ENCODE measurements at regions not wholly inside any gene's neighbourhood (a gene's known extent, or its start where the extent isn't known, plus 50 kb on each side); places are given as distances from the start of the nearest gene placed in this dataset.

GRCh38 chr11:134973801-134974200, 561.8 kb upstream of the B3GAT1 start:
- H3K9me1 ChIP-seq (ENCODE audit: control insufficient read depth, insufficient read depth, low read length) = no peaks in the 10 kb centered on the region
- H2AFZ ChIP-seq (ENCODE audit: low read depth, low read length) = no peak overlapping the region
- intact Hi-C loops (cut with micrococcal nuclease) (no loop called here), in situ Hi-C loops (cut with MboI) (no loop called here)
- H4K20me1 ChIP-seq (replicated peaks; ENCODE audit: control insufficient read depth, insufficient read depth, low read length) = no peaks in the 10 kb centered on the region
- no peak overlapping the region for H3K4me3 ChIP-seq
- H3K9ac ChIP-seq (ENCODE audit: insufficient read depth in 1 of 2, low read depth in 2 of 2, low read length in 2 of 2) = no peak overlapping the region
- H3K36me3 ChIP-seq (ENCODE audit: control insufficient read depth, insufficient read depth, low read length) = no peaks in the 10 kb centered on the region
- H3K79me2 ChIP-seq (ENCODE audit: control insufficient read depth, insufficient read depth, low read length) = no peaks in the 10 kb centered on the region
- 2% methylated on average over 5 of the region's 5 CpGs for WGBS (ENCODE audit: insufficient coverage, low coverage, missing lambda C conversion rate)
- peaks cover 0 to 5% of the 10 kb centered on the region in 2 experiments; a peak in 1 of 5 replicates for H3K27me3 ChIP-seq (ENCODE audit: control insufficient read depth in 2 of 2, insufficient read depth in 2 of 2, low read length in 2 of 2)
- ATAC-seq (no peak), DNase-seq (ENCODE audit: extremely low read depth in 1 of 4, low spot score in 3 of 4) (no peak), FAIRE-seq (no peak)
- CTCF ChIA-PET (ENCODE audit: low intra/inter-chr PET ratio) = no interaction called here
- H3K4me1 ChIP-seq (replicated peaks in 1 of 2; ENCODE audit: control insufficient read depth in 2 of 2, insufficient read depth in 2 of 2, low read length in 2 of 2) = no peaks in the 10 kb centered on the region
- no peaks in the 10 kb centered on the region for H3K9me3 ChIP-seq (replicated peaks; ENCODE audit: control insufficient read depth, insufficient read depth, low read depth, low read length)
- H3K4me2 ChIP-seq (ENCODE audit: insufficient read depth, low read length) = no peak overlapping the region
- H3K27ac ChIP-seq (ENCODE audit: extremely low read depth, low read depth, low read length) = no peak overlapping the region
- POLR2A ChIA-PET = interaction anchor here (0.6 kb wide), 1 partner anchor 315 kb away, joined by 3 read pairs; no protein-coding TSS in a partner anchor
- TF ChIP-seq POU5F1 (IDR thresholded peaks at IDR 0.05; ENCODE audit: borderline replicate concordance, low read depth, low read length, partially characterized antibody) = no peak
- no peak for TF ChIP-seq RFX5 (IDR thresholded peaks at IDR 0.05; ENCODE audit: low read depth, low read length)
- TF ChIP-seq THAP12 (CRISPR knock-in tag; IDR thresholded peaks at IDR 0.05) = no peak
- TF ChIP-seq VEZF1 (CRISPR knock-in tag; IDR thresholded peaks at IDR 0.05) = no peak
- TF ChIP-seq E2F6 (IDR thresholded peaks at IDR 0.05; ENCODE audit: borderline replicate concordance in 1 of 2, extremely low read depth in 1 of 2, insufficient read depth in 1 of 2, insufficient read length in 1 of 2, low read depth in 1 of 2, low read length in 1 of 2, poor library complexity in 1 of 2, severe bottlenecking in 1 of 2) = no peak
- TF ChIP-seq PCBP1 (IDR thresholded peaks at IDR 0.05; ENCODE audit: low read depth, low read length, poor library complexity, severe bottlenecking) = no peak
- no peak for TF ChIP-seq NCOA2 (IDR thresholded peaks at IDR 0.05; ENCODE audit: partially characterized antibody in 2 of 2)
- TF ChIP-seq NRF1 (conservative IDR thresholded peaks at IDR 0.05 in 1 of 2, IDR thresholded peaks at IDR 0.05 in 1 of 2) = no peak
- no peak for TF ChIP-seq MEF2D (tag; conservative IDR thresholded peaks at IDR 0.05; ENCODE audit: low read depth)
- no peak for TF ChIP-seq FOXA3 (CRISPR knock-in tag; conservative IDR thresholded peaks at IDR 0.05 in 1 of 2, IDR thresholded peaks at IDR 0.05 in 1 of 2)
- TF ChIP-seq ZBTB49 (CRISPR knock-in tag; IDR thresholded peaks at IDR 0.05; ENCODE audit: borderline replicate concordance) = no peak
- no peak for TF ChIP-seq HIVEP1 (CRISPR knock-in tag; IDR thresholded peaks at IDR 0.05)
- no peak for TF ChIP-seq ZBTB7A (IDR thresholded peaks at IDR 0.05; ENCODE audit: borderline replicate concordance, control insufficient read depth, low read depth, low read length)
- no peak for TF ChIP-seq TAF9B (IDR thresholded peaks at IDR 0.05; ENCODE audit: partially characterized antibody)
- BruUV-seq (replicated peaks) = no TSS peak
